ENCODE measurements at regions not wholly inside any gene's neighbourhood (a gene's known extent, or its start where the extent isn't known, plus 50 kb on each side); places are given as distances from the start of the nearest gene placed in this dataset.

DNA sequence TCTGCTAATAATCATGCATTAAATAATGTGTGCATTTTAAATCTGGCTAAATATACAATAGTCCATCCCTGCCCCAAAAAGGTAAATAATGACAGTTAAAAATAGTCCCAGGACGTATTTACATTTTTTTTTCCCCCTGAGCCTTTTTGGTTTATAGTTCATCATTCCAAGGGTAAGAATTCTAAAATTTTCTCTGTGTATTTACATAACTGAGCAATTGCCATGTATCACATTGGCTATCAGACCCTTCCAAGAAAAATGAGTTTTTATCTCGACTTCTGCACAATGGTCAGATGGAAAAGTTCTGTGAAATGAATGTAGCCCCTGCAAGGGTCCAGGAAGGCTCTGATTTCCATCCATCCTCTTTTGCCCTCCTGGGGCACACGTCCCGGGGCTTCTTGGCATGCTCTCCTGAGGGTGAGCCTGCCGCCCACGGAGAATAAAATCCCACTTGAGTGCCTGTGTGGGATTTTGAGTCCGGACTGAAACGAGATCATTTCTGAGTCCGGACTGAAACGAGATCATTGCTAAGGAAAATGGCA, 94.1 kb upstream of the ANO1 start (continued):
- TF ChIP-seq, protein P1, sequence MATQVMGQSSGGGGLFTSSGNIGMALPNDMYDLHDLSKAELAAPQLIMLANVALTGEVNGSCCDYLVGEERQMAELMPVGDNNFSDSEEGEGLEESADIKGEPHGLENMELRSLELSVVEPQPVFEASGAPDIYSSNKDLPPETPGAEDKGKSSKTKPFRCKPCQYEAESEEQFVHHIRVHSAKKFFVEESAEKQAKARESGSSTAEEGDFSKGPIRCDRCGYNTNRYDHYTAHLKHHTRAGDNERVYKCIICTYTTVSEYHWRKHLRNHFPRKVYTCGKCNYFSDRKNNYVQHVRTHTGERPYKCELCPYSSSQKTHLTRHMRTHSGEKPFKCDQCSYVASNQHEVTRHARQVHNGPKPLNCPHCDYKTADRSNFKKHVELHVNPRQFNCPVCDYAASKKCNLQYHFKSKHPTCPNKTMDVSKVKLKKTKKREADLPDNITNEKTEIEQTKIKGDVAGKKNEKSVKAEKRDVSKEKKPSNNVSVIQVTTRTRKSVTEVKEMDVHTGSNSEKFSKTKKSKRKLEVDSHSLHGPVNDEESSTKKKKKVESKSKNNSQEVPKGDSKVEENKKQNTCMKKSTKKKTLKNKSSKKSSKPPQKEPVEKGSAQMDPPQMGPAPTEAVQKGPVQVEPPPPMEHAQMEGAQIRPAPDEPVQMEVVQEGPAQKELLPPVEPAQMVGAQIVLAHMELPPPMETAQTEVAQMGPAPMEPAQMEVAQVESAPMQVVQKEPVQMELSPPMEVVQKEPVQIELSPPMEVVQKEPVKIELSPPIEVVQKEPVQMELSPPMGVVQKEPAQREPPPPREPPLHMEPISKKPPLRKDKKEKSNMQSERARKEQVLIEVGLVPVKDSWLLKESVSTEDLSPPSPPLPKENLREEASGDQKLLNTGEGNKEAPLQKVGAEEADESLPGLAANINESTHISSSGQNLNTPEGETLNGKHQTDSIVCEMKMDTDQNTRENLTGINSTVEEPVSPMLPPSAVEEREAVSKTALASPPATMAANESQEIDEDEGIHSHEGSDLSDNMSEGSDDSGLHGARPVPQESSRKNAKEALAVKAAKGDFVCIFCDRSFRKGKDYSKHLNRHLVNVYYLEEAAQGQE (IDR thresholded peaks at IDR 0.05; ENCODE audit: low read depth): no peak
- TF ChIP-seq ZNF274 (IDR thresholded peaks at IDR 0.05; ENCODE audit: low read depth, low read length) (no peak), EGR1 (IDR thresholded peaks at IDR 0.05; ENCODE audit: low read depth) (no peak), ZFX (IDR thresholded peaks at IDR 0.05) (no peak)

DNA sequence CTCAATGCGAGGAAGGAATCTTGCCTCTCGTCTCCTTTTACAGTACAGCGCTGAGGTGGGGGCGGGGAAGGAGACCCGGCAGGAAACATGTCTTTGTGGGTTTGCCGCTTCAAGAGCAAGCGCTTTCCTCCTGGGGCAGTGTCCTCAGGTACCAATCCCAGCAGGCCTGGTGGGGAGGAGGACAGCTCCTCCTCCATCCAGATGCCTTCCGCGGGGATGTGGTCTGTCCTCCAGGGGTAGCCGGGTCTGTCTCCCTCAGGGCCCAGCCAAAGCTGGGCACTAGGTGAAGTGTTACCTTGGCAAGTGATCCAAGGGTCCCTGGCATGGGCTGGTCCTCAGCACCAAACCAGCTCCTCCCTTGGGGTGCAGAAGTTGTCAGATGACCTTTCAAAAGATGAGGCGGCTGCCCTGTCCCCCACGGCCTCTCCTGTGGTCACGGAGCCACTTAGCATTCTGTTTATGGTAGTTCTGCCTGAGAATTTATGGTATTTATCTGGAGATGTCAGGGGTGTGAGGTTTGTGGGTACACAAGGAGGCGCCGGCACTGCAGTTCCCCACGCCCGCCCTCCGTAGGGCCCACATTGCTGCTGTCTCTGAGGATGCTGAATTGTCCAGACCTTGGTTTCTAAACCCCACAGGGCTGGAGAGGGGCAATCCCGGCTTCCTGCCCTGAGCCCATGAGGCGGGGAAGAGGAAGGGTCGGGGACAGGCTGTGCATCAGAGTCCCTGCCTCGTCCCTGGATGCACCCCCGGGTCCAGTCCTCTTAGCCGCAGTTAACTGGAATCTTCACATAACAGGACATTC, 93.5 kb upstream of the ANO1 start:
- H2AFZ ChIP-seq (ENCODE audit: low read depth, low read length, poor library complexity, severe bottlenecking): no peak overlapping the region
- H3K79me2 ChIP-seq (ENCODE audit: insufficient read depth, low read length): no peaks in the 10 kb centered on the region
- no peaks in the 10 kb centered on the region; a peak in 1 of 4 replicates for H3K4me1 ChIP-seq (ENCODE audit: control insufficient read depth in 1 of 2, insufficient read depth in 2 of 2, low read length in 2 of 2)
- no peak overlapping the region for H3K9ac ChIP-seq (ENCODE audit: low read length)
- BruUV-seq (replicated peaks): no TSS peak
- POLR2A ChIA-PET: no interaction called here
- no peaks in the 10 kb centered on the region for H3K9me2 ChIP-seq (ENCODE audit: insufficient read depth)
- no peaks in the 10 kb centered on the region for H3K27me3 ChIP-seq (ENCODE audit: insufficient read depth, low read length)
- H3K4me3 ChIP-seq (replicated peaks in 1 of 2; ENCODE audit: low read depth in 1 of 2, low read length in 2 of 2): no peak overlapping the region
- ATAC-seq (no peak), DNase-seq (ENCODE audit: low read depth, low spot score) (no peak)
- RAD21 ChIA-PET (ENCODE audit: low non-redundant PET in 1 of 2, low total read pairs in 2 of 2, uncharacterized antibody in 2 of 2, unreplicated experiment in 2 of 2): no interaction called here
- intact Hi-C loops (cut with micrococcal nuclease): no loop called here
- H3K4me2 ChIP-seq (ENCODE audit: low read length): no peak overlapping the region
- no peaks in the 10 kb centered on the region for H3K36me3 ChIP-seq (ENCODE audit: control insufficient read depth in 1 of 2, insufficient read depth in 2 of 2, low read length in 2 of 2)
- TF ChIP-seq RAD21 (IDR thresholded peaks at IDR 0.05; ENCODE audit: low read depth) (no peak), ELF1 (IDR thresholded peaks at IDR 0.05; ENCODE audit: borderline replicate concordance, low read depth) (no peak), CBX3 (IDR thresholded peaks at IDR 0.05; ENCODE audit: low read depth) (no peak), SRF (IDR thresholded peaks at IDR 0.05; ENCODE audit: low read depth) (no peak)
- TF ChIP-seq, protein P1 (IDR thresholded peaks at IDR 0.05; ENCODE audit: low read depth): no peak
- no peaks in the 10 kb centered on the region for H3K9me3 ChIP-seq (ENCODE audit: control insufficient read depth in 1 of 2, insufficient read depth in 1 of 2, low read depth in 1 of 2, low read length in 2 of 2)
- H4K20me1 ChIP-seq (ENCODE audit: insufficient read depth): no peaks in the 10 kb centered on the region
- H3K27ac ChIP-seq (ENCODE audit: low read depth, low read length): no peak overlapping the region
- CTCF ChIA-PET: no interaction called here

Data from HCT116 (cell line).